Gastroesophageal sphincter (tissue), 3 donors: ENCODE measurements at regions not wholly inside any gene's neighbourhood (a gene's known extent, or its start where the extent isn't known, plus 50 kb on each side); places are given as distances from the start of the nearest gene placed in this dataset.

Experiments
- CTCF ChIP-seq, 4 experiments: fragments of 200-600 bp in 2 of 4; fragments of 450-650 bp in 2 of 4; sonication (generic) in 1 of 4; IDR thresholded peaks; one replicate each; pipeline ENCODE4 v1.5.1; 2017 to 2019; ENCODE audit warnings: antibody characterized with exemption in 4 of 4, mild to moderate bottlenecking in 2 of 4, moderate library complexity in 2 of 4
- EP300 ChIP-seq: sonication (generic); formaldehyde crosslinking; IDR thresholded peaks from one replicate; pipeline ENCODE4 v1.6.1; 2017; ENCODE audit warnings: antibody characterized with exemption, mild to moderate bottlenecking
- POLR2A ChIP-seq, 2 donors: fragments of 450-650 bp; IDR thresholded peaks; one replicate each; pipeline ENCODE4 v1.6.1; 2017; ENCODE audit warnings: antibody characterized with exemption in 2 of 2, mild to moderate bottlenecking in 2 of 2, moderate library complexity in 1 of 2
- POLR2AphosphoS5 ChIP-seq: sonication (generic); formaldehyde crosslinking; IDR thresholded peaks from one replicate; pipeline ENCODE4 v1.6.1; 2017; ENCODE audit warnings: antibody characterized with exemption

GRCh38 chr18:48462510-48462909, 53.3 kb upstream of the ZBTB7C start:
- no peak for TF ChIP-seq POLR2AphosphoS5
- no peak for TF ChIP-seq CTCF (IDR thresholded peaks at IDR 0.05)
- TF ChIP-seq POLR2A (IDR thresholded peaks at IDR 0.05): no peak
- no peak for TF ChIP-seq EP300
